Astrocyte (in vitro differentiated cells and primary cell): ENCODE measurements at regions not wholly inside any gene's neighbourhood (a gene's known extent, or its start where the extent isn't known, plus 50 kb on each side); places are given as distances from the start of the nearest gene placed in this dataset.

Source experiments
- DNase-seq: peaks from one replicate; pipeline ENCODE4 v3.0.0-alpha.2; 2010; ENCODE audit warnings: low read depth
- FAIRE-seq: peaks from 2 replicates; lab custom pipeline; 2011; peaks lifted over from hg19 to GRCh38; lab: Jason Lieb, UNC
- H2AFZ ChIP-seq: 2 replicates; pipeline ENCODE4 v1.6.0; 2012; ENCODE audit warnings: low read depth, low read length, inconsistent platforms
- H3K27ac ChIP-seq: 2 replicates; pipeline ENCODE4 v1.5.1; 2011; ENCODE audit warnings: low read depth, low read length, inconsistent platforms
- H3K27me3 ChIP-seq: 2 replicates; pipeline ENCODE4 v1.6.0; 2011; ENCODE audit warnings: low read length, inconsistent platforms; ENCODE audit not compliant: insufficient read depth
- H3K36me3 ChIP-seq: 2 replicates; pipeline ENCODE4 v1.5.1; 2011; ENCODE audit warnings: low read length, inconsistent platforms; ENCODE audit not compliant: insufficient read depth
- H3K4me1 ChIP-seq: 2 replicates; pipeline ENCODE4 v1.5.1; 2011; ENCODE audit warnings: low read length, inconsistent platforms; ENCODE audit not compliant: insufficient read depth
- H3K4me2 ChIP-seq: 2 replicates; pipeline ENCODE4 v1.6.0; 2012; ENCODE audit warnings: low read length, inconsistent platforms
- H3K4me3 ChIP-seq: 2 replicates; pipeline ENCODE4 v1.5.1; 2011; ENCODE audit warnings: low read depth, mild to moderate bottlenecking, low read length, inconsistent platforms; ENCODE audit not compliant: insufficient read depth
- H3K79me2 ChIP-seq: 2 replicates; pipeline ENCODE4 v1.6.0; 2012; ENCODE audit warnings: mild to moderate bottlenecking, low read length, inconsistent platforms; ENCODE audit not compliant: insufficient read depth
- H3K9ac ChIP-seq: 2 replicates; pipeline ENCODE4 v1.6.0; 2012; ENCODE audit warnings: mild to moderate bottlenecking, low read length, inconsistent platforms
- H3K9me3 ChIP-seq: 2 replicates; pipeline ENCODE4 v1.5.1; 2012; ENCODE audit warnings: low read depth, mild to moderate bottlenecking, low read length, inconsistent platforms; ENCODE audit not compliant: insufficient read depth
- H4K20me1 ChIP-seq: 2 replicates; pipeline ENCODE4 v1.6.0; 2012; ENCODE audit warnings: low read length, inconsistent platforms; ENCODE audit not compliant: insufficient read depth
- H3K27ac Mint-ChIP-seq: one replicate; pipeline ENCODE4 v1.8.0; 2021; ENCODE audit warnings: mild to moderate bottlenecking, mixed read lengths; ENCODE audit not compliant: unreplicated experiment
- H3K27me3 Mint-ChIP-seq: one replicate; pipeline ENCODE4 v1.8.0; 2021; ENCODE audit warnings: low read depth, mixed read lengths; ENCODE audit not compliant: unreplicated experiment
- H3K36me3 Mint-ChIP-seq: one replicate; pipeline ENCODE4 v1.8.0; 2021; ENCODE audit warnings: low read depth, mixed read lengths; ENCODE audit not compliant: unreplicated experiment
- H3K4me1 Mint-ChIP-seq: one replicate; pipeline ENCODE4 v1.8.0; 2021; ENCODE audit warnings: low read depth, mixed read lengths; ENCODE audit not compliant: unreplicated experiment
- H3K4me3 Mint-ChIP-seq: one replicate; pipeline ENCODE4 v1.8.0; 2021; ENCODE audit warnings: mild to moderate bottlenecking, moderate library complexity, mixed read lengths; ENCODE audit not compliant: unreplicated experiment
- H3K9me3 Mint-ChIP-seq: one replicate; pipeline ENCODE4 v1.8.0; 2021; ENCODE audit warnings: mild to moderate bottlenecking, mixed read lengths; ENCODE audit not compliant: unreplicated experiment
- EZH2 ChIP-seq: IDR thresholded peaks from 2 replicates; pipeline ENCODE4 v1.6.1; 2012; ENCODE audit warnings: mild to moderate bottlenecking, low read length, inconsistent platforms; ENCODE audit not compliant: insufficient read depth
- TF ChIP-seq, protein P1 (sequence below): IDR thresholded peaks from 2 replicates; pipeline ENCODE4 v1.5.1; 2011; ENCODE audit warnings: low read depth, mild to moderate bottlenecking, inconsistent platforms, low read length, moderate library complexity; ENCODE audit not compliant: insufficient read depth

DNA sequence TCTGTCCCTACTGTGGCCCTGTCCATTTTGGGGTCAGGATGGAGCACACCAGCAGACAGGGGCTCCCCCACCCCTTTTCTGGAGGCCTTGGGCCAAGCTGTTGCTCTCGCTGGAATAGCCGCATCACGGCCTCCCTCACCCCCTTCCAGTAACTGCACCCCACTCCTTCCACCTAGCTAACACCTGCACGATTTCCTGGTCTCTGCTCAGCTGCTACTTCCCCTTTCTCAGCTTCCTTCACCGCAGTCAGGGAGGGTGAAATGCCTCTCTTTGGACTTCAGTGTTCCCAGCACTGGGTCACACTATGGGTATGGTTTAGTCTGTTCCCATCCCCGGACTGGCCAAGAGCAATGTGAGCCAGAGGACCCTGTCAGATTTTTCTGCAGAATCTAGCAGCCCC lies 400.2 kb downstream of the MCTP2 start:
- Histone ChIP-seq H3K27me3 (no peaks in the 10 kb centered on the region), H3K79me2 (no peaks in the 10 kb centered on the region), H4K20me1 (no peaks in the 10 kb centered on the region), H3K36me3 (no peaks in the 10 kb centered on the region), H3K27ac (no peak overlapping the region), H2AFZ (no peak overlapping the region), H3K9me3 (no peaks in the 10 kb centered on the region), H3K9ac (no peak overlapping the region), H3K4me2 (no peak overlapping the region), H3K4me1 (no peaks in the 10 kb centered on the region), H3K4me3 (no peak overlapping the region)
- Mint-ChIP-seq H3K27ac (no peak overlapping the region), H3K4me1 (no peaks in the 10 kb centered on the region), H3K36me3 (no peaks in the 10 kb centered on the region), H3K9me3 (no peaks in the 10 kb centered on the region), H3K27me3 (peaks cover 7% of the 10 kb centered on the region), H3K4me3 (no peak overlapping the region)
- no peak for TF ChIP-seq EZH2
- TF ChIP-seq, protein P1, sequence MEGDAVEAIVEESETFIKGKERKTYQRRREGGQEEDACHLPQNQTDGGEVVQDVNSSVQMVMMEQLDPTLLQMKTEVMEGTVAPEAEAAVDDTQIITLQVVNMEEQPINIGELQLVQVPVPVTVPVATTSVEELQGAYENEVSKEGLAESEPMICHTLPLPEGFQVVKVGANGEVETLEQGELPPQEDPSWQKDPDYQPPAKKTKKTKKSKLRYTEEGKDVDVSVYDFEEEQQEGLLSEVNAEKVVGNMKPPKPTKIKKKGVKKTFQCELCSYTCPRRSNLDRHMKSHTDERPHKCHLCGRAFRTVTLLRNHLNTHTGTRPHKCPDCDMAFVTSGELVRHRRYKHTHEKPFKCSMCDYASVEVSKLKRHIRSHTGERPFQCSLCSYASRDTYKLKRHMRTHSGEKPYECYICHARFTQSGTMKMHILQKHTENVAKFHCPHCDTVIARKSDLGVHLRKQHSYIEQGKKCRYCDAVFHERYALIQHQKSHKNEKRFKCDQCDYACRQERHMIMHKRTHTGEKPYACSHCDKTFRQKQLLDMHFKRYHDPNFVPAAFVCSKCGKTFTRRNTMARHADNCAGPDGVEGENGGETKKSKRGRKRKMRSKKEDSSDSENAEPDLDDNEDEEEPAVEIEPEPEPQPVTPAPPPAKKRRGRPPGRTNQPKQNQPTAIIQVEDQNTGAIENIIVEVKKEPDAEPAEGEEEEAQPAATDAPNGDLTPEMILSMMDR = no peak
- no peak for FAIRE-seq
- DNase-seq = no peak

DNA sequence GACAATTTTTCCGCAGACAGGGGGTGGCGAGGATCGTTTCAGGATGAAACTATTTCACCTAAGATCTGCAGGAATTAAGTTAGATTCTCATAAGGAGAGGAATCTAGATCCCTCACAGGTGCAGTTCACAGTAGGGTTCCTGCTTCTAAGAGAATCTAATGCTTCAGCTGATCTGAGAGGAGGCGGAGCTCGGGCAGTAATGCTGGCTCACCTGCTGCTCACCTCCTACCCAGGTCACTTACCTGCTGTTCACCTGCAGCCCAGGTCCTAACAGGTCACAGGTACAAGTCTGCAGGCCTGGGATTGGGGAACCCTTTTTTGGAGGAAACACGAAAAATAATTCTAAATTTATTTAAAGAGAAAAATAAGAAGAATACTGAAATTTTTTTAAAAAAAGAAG lies 406.8 kb downstream of the MCTP2 start:
- Mint-ChIP-seq H3K27me3 (no peaks in the 10 kb centered on the region), H3K4me3 (no peak overlapping the region), H3K4me1 (no peaks in the 10 kb centered on the region), H3K27ac (no peak overlapping the region), H3K36me3 (no peaks in the 10 kb centered on the region), H3K9me3 (no peaks in the 10 kb centered on the region)
- FAIRE-seq = no peak
- no peaks in the 10 kb centered on the region for H3K4me1 ChIP-seq
- no peak overlapping the region for H3K4me2 ChIP-seq
- TF ChIP-seq, protein P1 = no peak
- no peak for TF ChIP-seq EZH2
- no peak overlapping the region for H3K4me3 ChIP-seq
- no peaks in the 10 kb centered on the region for H4K20me1 ChIP-seq
- H2AFZ ChIP-seq = no peak overlapping the region
- no peaks in the 10 kb centered on the region for H3K36me3 ChIP-seq
- H3K79me2 ChIP-seq = no peaks in the 10 kb centered on the region
- no peak for DNase-seq
- no peak overlapping the region for H3K27ac ChIP-seq
- H3K9me3 ChIP-seq = no peaks in the 10 kb centered on the region
- no peak overlapping the region for H3K9ac ChIP-seq
- H3K27me3 ChIP-seq = no peaks in the 10 kb centered on the region

DNA sequence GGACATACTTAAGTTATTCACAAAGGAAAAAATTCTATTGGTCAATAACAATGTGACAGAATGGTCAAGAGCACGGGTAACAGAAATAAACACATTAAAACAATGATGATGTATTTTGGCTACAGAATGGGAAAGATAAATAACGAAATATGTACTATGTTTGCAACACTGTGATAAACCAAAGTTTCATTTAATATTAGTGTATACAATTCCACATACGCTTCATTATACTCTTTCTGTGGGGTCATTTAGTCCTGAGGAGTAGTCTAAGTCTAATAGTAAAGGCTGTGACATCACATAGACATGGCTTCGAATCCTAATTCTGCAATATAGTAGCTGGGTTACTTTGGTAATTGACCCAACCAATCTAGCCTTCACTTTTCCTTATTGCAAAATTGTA lies 408.3 kb downstream of the MCTP2 start:
- no peaks in the 10 kb centered on the region for H3K27me3 Mint-ChIP-seq
- FAIRE-seq = no peak

More for the DNA sequence above, 408.3 kb downstream of the MCTP2 start:
- Histone ChIP-seq H4K20me1 (no peaks in the 10 kb centered on the region), H3K36me3 (no peaks in the 10 kb centered on the region), H2AFZ (no peak overlapping the region), H3K9ac (no peak overlapping the region), H3K4me3 (no peak overlapping the region), H3K4me2 (no peak overlapping the region), H3K27ac (no peak overlapping the region), H3K27me3 (no peaks in the 10 kb centered on the region), H3K79me2 (no peaks in the 10 kb centered on the region), H3K9me3 (no peaks in the 10 kb centered on the region), H3K4me1 (no peaks in the 10 kb centered on the region)
- DNase-seq = no peak
- Mint-ChIP-seq H3K27ac (no peak overlapping the region), H3K4me3 (no peak overlapping the region), H3K9me3 (no peaks in the 10 kb centered on the region), H3K36me3 (no peaks in the 10 kb centered on the region), H3K4me1 (no peaks in the 10 kb centered on the region)
- TF ChIP-seq, protein P1 = no peak
- no peak for TF ChIP-seq EZH2
